ENCODE measurements at regions not wholly inside any gene's neighbourhood (a gene's known extent, or its start where the extent isn't known, plus 50 kb on each side); places are given as distances from the start of the nearest gene placed in this dataset.
A peak's percentile ranks its signal among the peaks of the same experiment; 100 is the strongest.
"Not testable (repeated sequence)": the region's sequence is repeated elsewhere in the genome, so short reads cannot be mapped to it uniquely, and the experiment has no call there.

GRCh38 chr14:37650356-37651037 lies 55.1 kb downstream of the TTC6 start:
- no peak for DNase-seq (ENCODE audit: low spot score)

- no peak for DNase-seq (ENCODE audit: low spot score)
Observed at GRCh38 chr14:37652042-37652441, 56.6 kb downstream of the TTC6 start.

GRCh38 chr14:37655418-37655817 lies 60.0 kb downstream of the TTC6 start:
- DNase-seq (ENCODE audit: low spot score): peak; percentile 35

- DNase-seq (ENCODE audit: low spot score): no peak
Observed at GRCh38 chr14:37658156-37658555, 62.7 kb downstream of the TTC6 start.

GRCh38 chr14:37663498-37663897 lies 68.1 kb downstream of the TTC6 start:
- no peak for DNase-seq (ENCODE audit: low spot score)

GRCh38 chr14:37665479-37665878 lies 70.0 kb downstream of the TTC6 start:
- no peak for DNase-seq (ENCODE audit: low spot score)

GRCh38 chr14:37665951-37666350 lies 70.5 kb downstream of the TTC6 start:
- DNase-seq (ENCODE audit: low spot score): no peak

GRCh38 chr14:37668646-37669045 lies 73.2 kb downstream of the TTC6 start:
- peak; percentile 30 for DNase-seq (ENCODE audit: low spot score)

GRCh38 chr14:37669242-37669641 lies 73.8 kb downstream of the TTC6 start:
- DNase-seq (ENCODE audit: low spot score): no peak

GRCh38 chr14:37673439-37673838 lies 78.0 kb downstream of the TTC6 start:
- no peak for DNase-seq (ENCODE audit: low spot score)

- no peak for DNase-seq (ENCODE audit: low spot score)
Observed at GRCh38 chr14:37678916-37679315, 83.5 kb downstream of the TTC6 start.

GRCh38 chr14:37681486-37681885 lies 86.1 kb downstream of the TTC6 start:
- no peak for DNase-seq (ENCODE audit: low spot score)

GRCh38 chr14:37692680-37693079 lies 97.3 kb downstream of the TTC6 start:
- not testable (repeated sequence) for DNase-seq (ENCODE audit: low spot score)

GRCh38 chr14:37693420-37693819 lies 98.0 kb downstream of the TTC6 start:
- DNase-seq (ENCODE audit: low spot score): not testable (repeated sequence)

- DNase-seq (ENCODE audit: low spot score): no peak
Observed at GRCh38 chr14:37695866-37696265, 100.4 kb downstream of the TTC6 start.

- peak; percentile 14 for DNase-seq (ENCODE audit: low spot score)
Observed at GRCh38 chr14:37697489-37698121, 102.2 kb downstream of the TTC6 start.

- no peak for DNase-seq (ENCODE audit: low spot score)
Observed at GRCh38 chr14:37698840-37699777, 103.7 kb downstream of the TTC6 start.

GRCh38 chr14:37707716-37708115 lies 112.3 kb downstream of the TTC6 start:
- DNase-seq (ENCODE audit: low spot score): no peak

- DNase-seq (ENCODE audit: low spot score): no peak
Observed at GRCh38 chr14:37708481-37708880, 113.1 kb downstream of the TTC6 start.

- no peak for DNase-seq (ENCODE audit: low spot score)
Observed at GRCh38 chr14:37709419-37710195, 114.2 kb downstream of the TTC6 start.

GRCh38 chr14:37711356-37711830 lies 116.0 kb downstream of the TTC6 start:
- no peak for DNase-seq (ENCODE audit: low spot score)
